LHCN-M2 (cell line): ENCODE measurements at regions not wholly inside any gene's neighbourhood (a gene's known extent, or its start where the extent isn't known, plus 50 kb on each side); places are given as distances from the start of the nearest gene placed in this dataset.

Experiments used
- DNase-seq: peaks from one replicate; pipeline ENCODE4 v3.0.0-alpha.2; 2012; ENCODE audit warnings: low read depth

- no peak for DNase-seq
Measured at GRCh38 chr6:94088870-94089269, 669.5 kb upstream of the EPHA7 start.

GRCh38 chr6:94074764-94075163 lies 655.4 kb upstream of the EPHA7 start:
- DNase-seq, result no peak

- peak; percentile 55 for DNase-seq
Measured at GRCh38 chr6:94071835-94072234, 652.5 kb upstream of the EPHA7 start.

GRCh38 chr6:94065707-94066337 lies 646.5 kb upstream of the EPHA7 start:
- no peak for DNase-seq

GRCh38 chr6:94052749-94053148 lies 633.4 kb upstream of the EPHA7 start:
- DNase-seq, result peak; percentile 81

- no peak for DNase-seq
Measured at GRCh38 chr6:94050515-94050914, 631.2 kb upstream of the EPHA7 start.

- no peak for DNase-seq
Measured at GRCh38 chr6:94049001-94049400, 629.6 kb upstream of the EPHA7 start.

- DNase-seq, result no peak
Measured at GRCh38 chr6:94045099-94045829, 625.9 kb upstream of the EPHA7 start.

- DNase-seq, result no peak
Measured at GRCh38 chr6:94041945-94042709, 622.8 kb upstream of the EPHA7 start.

- no peak for DNase-seq
Measured at GRCh38 chr6:94036024-94036423, 616.7 kb upstream of the EPHA7 start.

GRCh38 chr6:94027374-94027773 lies 608.0 kb upstream of the EPHA7 start:
- no peak for DNase-seq

- DNase-seq, result no peak
Measured at GRCh38 chr6:94026575-94026974, 607.2 kb upstream of the EPHA7 start.

GRCh38 chr6:94005835-94006234 lies 586.5 kb upstream of the EPHA7 start:
- DNase-seq, result no peak

- peak; percentile 82 for DNase-seq
Measured at GRCh38 chr6:93992976-93993375, 573.6 kb upstream of the EPHA7 start.

- no peak for DNase-seq
Measured at GRCh38 chr6:93989630-93990029, 570.3 kb upstream of the EPHA7 start.

- no peak for DNase-seq
Measured at GRCh38 chr6:93985953-93986352, 566.6 kb upstream of the EPHA7 start.

GRCh38 chr6:93975159-93975558 lies 555.8 kb upstream of the EPHA7 start:
- no peak for DNase-seq

- DNase-seq, result no peak
Measured at GRCh38 chr6:93974332-93974731, 555.0 kb upstream of the EPHA7 start.

- DNase-seq, result peak; percentile 97
Measured at GRCh38 chr6:93972791-93973190, 553.4 kb upstream of the EPHA7 start.

- DNase-seq, result no peak
Measured at GRCh38 chr6:93970684-93971083, 551.3 kb upstream of the EPHA7 start.

GRCh38 chr6:93968126-93968525 lies 548.8 kb upstream of the EPHA7 start:
- no peak for DNase-seq

- DNase-seq, result no peak
Measured at GRCh38 chr6:93964926-93965325, 545.6 kb upstream of the EPHA7 start.

GRCh38 chr6:93964321-93964720 lies 545.0 kb upstream of the EPHA7 start:
- DNase-seq, result no peak
